Frontal cortex (tissue), 3 donors: ENCODE measurements at regions not wholly inside any gene's neighbourhood (a gene's known extent, or its start where the extent isn't known, plus 50 kb on each side); places are given as distances from the start of the nearest gene placed in this dataset.
"Not testable (repeated sequence)": the region's sequence is repeated elsewhere in the genome, so short reads cannot be mapped to it uniquely, and the experiment has no call there.

Experiments used
- DNase-seq, 2 donors: peaks; one replicate each; pipeline ENCODE4 v3.0.0; 2012; ENCODE audit warnings: low spot score in 2 of 2
- FAIRE-seq: peaks from 2 replicates; lab custom pipeline; 2012; peaks lifted over from hg19 to GRCh38; lab: Jason Lieb, UNC
- donor health status: control.
- donor health status: control.
- donor health status: control.

DNA sequence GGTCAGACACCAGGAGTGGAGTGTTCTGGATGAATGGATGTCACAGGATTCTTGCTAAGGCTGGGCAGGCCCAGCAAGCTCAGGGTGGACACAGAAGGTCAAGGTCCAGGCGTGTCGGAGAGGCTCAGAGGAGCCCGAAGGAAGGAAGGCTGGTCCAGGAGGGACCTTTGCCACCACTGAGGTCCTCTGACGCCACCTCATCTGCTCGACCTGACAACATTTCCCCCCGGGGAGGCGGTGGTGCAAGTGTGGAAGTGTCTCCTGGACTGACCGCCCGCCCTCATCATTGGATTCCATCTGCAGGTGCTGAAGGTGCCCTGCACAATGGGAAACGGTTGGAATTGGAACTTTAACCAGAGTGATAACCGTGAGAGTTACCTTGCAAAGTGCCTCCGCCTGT lies 124.6 kb downstream of the RTP5 start:
- no peak for FAIRE-seq
- no peak for DNase-seq

DNA sequence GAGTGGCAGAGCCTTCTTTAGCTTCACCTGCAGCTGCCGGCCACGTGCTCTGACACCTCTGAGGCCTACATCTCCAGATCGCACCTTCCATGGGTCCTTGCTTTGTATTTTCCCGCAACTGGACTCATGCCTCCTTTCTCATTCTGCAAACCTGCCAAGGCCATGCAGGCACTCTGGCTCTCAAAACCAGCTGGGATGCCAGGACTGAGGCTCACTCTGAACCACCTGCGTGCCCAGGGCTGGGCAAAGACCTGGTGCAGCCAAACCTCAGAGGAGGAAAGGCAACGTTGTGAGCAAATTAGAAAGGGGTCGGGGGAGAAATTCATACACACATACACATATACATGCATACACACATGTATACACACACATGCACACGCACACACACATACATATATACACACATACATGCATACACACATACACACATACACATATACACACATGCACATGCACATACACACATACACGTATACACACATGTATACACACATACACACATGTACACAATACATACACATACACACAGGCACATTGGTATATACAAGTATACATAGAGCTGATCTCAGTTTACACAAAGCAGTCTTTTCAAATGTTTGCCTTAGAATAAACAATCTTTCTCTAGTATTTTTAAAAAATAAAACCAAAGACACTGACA lies 125.2 kb downstream of the RTP5 start:
- DNase-seq, result no peak

DNA sequence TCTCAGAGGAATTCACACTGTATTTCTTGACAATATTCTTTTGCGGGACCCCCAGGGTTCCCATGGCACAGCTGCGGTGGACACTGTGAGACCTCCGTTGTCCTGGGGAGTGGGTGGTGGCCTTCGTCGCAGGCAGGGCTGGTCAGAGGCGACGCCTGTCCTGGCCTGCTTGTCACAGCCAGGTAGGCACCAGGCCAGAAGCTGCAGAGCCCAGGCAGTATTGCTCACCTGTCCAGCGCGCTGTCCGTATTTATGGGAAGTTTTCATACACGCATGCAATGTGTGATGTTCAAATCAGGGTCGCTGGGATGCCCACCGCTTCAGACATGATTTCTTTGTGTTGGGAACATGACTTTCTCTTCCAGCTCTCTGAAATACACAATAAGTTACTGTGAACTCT lies 126.6 kb downstream of the RTP5 start:
- DNase-seq, result no peak
- no peak for FAIRE-seq

More for the DNA sequence above, 125.2 kb downstream of the RTP5 start:
- FAIRE-seq, result no peak

DNA sequence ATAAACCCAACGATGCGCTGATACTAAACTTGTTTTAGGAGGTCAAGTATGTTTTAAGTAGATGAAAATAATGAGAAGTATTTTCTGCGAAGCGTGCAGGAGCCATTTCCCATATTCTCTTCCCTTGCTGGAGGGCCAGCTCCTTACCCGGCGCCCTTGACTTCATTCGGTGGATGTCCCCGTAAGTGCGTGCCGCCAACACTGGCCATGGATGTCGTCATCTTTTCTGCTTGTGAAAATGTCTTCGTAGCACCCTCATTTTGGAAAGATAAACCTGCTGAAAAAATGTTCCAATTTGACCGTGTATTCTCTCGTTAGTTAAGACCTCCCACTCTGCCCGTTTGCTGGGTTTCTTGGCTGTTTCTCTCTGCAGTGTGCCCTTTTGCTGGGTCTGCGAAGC lies 127.5 kb downstream of the RTP5 start:
- DNase-seq, result no peak
- FAIRE-seq, result no peak

DNA sequence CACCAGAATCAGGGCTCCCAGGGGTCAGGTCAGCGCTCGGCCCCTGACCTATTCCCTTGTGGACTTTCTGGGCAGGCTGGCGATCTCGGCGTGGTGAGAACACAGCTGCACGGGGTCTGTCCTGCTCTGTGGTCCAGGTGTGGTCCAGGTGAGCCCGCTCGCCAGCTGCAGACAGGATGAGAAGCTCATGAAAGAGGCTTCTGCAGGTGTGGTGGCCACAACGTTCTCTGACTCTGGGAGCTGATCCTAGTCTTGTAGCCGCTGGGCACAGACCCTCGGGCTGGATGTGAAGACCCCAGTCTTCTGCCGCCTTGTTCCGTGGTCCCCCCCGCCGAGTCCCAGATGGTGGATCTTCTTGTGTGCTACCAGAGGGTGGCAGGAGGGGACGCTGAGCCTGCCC lies 129.7 kb downstream of the RTP5 start:
- DNase-seq (no peak), FAIRE-seq (no peak)

DNA sequence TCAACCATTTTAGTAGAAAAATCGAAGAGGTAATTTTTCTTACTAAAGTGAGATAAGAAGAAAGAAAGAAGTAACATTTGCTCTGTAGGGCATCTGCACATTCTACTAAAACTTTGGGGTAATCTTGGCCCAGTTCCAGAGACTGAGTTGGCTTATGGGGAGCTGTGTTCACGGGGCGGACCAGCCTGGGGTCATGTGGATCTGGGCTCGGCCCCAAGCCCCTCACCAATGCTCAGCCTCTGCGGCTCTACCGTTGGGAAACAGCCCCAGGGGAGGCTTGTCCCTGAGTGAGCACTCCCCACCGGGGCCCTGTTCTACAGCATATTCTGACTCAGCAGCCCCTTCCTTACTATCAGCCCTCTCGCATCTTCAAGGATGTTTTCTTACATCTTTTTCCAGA lies 132.3 kb downstream of the RTP5 start:
- FAIRE-seq (no peak), DNase-seq (no peak)

DNA sequence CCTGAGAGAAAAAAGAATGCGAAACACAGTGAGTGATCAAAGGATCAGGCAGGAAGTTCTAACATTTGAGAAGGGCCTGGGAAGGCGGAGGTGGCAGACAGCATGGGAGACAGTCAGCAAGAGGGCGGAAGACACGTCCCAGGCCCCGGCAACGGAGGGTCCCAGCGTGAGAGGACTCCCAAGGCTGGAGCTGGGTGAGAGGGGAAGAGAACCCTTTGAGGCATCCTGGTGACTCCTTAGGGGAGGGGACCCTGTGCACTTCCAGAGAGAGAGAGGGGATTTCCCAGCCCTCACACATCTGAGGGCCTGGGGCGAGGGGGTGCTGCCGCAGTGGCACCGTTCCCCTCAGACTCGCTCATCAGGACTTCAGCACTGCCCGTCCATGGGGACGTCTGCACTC lies 133.4 kb downstream of the RTP5 start:
- DNase-seq, result no peak
- FAIRE-seq, result no peak

DNA sequence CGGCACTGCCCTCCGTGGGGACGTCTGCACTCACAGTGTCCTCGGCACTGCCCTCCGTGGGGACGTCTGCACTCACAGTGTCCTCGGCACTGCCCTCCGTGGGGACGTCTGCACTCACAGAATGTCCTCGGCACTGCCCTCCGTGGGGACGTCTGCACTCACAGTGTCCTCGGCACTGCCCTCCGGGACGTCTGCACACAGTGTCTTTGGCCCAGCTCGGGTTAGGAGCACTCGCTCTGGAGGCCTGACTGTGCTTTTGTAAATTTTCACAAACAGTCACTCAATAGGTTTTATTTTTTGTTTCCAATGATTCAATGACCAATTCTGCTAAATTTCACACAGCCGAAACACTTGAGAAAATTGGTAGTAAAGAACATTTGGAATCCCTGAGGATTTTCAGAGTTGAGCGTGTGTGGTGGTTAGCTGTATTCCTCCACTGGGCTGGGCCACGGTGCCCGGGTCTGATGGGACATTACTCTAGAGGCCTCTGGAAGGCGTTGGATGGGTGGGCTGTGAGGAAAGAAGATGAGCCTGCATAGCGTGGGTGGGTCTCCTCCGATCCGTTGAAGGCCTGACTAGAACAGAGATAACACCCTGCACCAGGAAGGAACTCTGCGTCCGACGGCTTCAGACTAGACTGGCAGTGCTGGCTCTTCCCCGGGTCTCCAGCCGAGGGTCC lies 134.8 kb downstream of the RTP5 start:
- FAIRE-seq, result no peak
- DNase-seq, result no peak

DNA sequence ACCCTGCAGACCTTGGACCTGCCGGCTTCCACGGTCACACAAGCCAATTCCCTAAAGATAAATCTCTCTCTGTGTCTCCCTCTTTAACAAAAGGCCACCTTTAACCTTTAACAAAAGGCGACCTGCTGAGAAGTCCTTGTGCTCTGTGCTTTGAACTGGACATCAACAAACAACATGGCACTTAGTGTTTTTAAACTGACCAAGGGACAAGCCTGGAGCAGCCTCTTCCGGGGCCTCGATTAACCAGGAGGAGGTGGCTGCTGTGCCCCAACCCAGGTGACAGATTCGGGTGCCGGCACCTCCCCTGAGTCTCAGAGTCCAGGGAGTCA lies 135.3 kb downstream of the RTP5 start:
- DNase-seq (no peak), FAIRE-seq (no peak)

DNA sequence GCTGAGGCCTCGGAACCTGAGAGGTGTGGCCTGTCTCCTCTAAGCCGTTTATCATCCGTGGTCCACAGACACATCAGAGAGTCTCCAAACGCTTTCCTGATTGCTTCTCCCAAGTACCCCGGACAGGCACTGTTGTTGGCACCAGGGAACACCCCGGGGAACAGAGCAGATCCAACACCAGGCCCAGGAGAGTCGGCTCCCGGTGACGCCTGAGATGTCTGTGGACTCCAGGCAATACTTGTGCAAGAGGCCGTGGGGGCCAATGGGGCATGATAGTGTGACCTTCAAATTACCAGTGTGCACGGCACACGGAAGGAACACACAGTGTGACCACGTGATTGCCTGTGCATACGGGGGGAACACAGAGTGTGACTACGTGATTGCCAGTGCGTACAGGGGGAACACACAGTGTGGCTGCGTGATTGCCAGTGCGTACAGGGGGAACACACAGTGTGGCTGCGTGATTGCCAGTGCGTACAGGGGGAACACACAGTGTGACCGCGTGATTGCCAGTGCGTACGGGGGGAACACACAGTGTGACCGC lies 136.6 kb downstream of the RTP5 start:
- not testable (repeated sequence) for DNase-seq, FAIRE-seq

DNA sequence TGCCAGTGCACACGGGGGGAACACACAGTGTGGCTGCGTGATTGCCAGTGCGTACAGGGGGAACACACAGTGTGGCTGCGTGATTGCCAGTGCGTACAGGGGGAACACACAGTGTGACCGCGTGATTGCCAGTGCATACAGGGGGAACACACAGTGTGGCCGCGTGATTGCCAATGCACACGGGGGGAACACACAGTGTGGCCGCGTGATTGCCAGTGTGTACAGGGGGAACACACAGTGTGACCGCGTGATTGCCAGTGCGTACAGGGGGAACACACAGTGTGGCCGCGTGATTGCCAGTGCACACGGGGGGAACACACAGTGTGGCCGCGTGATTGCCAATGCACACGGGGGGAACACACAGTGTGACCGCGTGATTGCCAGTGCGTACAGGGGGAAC lies 139.4 kb downstream of the RTP5 start:
- DNase-seq, result not testable (repeated sequence)

DNA sequence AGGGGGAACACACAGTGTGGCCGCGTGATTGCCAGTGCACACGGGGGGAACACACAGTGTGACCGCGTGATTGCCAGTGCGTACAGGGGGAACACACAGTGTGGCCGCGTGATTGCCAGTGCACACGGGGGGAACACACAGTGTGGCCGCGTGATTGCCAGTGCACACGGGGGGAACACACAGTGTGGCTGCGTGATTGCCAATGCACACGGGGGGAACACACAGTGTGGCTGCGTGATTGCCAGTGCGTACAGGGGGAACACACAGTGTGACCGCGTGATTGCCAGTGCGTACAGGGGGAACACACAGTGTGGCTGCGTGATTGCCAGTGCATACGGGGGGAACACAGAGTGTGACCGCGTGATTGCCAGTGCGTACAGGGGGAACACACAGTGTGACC lies 140.3 kb downstream of the RTP5 start:
- FAIRE-seq, DNase-seq: not testable (repeated sequence)

More for the DNA sequence above, 139.4 kb downstream of the RTP5 start:
- not testable (repeated sequence) for FAIRE-seq

DNA sequence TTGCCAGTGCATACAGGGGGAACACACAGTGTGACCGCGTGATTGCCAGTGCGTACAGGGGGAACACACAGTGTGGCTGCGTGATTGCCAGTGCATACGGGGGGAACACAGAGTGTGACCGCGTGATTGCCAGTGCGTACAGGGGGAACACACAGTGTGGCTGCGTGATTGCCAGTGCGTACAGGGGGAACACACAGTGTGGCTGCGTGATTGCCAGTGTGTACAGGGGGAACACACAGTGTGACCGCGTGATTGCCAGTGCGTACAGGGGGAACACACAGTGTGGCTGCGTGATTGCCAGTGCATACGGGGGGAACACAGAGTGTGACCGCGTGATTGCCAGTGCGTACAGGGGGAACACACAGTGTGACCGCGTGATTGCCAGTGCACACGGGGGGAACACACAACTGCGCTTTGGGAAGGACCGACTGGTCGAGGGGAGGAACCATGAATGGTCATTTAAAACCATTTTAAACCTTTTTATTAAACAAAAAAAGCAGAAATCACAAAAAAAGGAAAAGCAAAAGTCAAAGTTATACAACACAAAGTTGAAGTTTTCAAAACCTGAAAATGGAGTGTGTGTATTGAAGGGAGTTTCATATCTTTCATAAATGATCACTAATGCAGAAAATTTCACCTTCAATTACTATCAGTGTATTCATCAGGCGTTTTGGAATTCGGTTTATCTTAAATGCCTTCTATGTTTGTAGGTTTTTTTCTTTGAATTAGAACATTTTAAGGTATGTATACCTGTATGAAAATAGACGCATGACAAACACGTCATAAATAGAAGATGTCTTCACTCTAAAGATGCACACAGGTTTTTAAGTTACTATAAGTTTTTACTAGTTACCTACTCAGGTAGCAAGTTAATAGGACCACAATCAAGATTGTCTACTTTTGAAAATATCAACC lies 141.0 kb downstream of the RTP5 start:
- not testable (repeated sequence) for DNase-seq, FAIRE-seq

DNA sequence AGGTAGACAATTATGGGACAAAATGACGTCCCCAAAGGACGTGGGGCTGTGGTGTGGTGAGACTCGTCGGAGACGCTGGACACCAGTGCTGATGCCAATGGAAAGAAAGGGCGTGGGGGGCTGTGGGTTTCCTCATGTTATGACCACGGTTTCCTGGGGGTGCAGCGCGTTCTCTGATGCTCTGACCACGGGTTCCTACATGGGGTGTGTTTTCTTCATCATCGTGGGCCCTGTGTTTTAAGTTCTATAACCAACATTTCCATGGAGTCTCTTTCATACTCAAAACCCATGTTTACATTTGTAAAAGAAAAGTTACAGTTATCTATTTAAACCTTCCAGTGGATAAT lies 141.6 kb downstream of the RTP5 start:
- no peak for DNase-seq
- FAIRE-seq, result no peak

DNA sequence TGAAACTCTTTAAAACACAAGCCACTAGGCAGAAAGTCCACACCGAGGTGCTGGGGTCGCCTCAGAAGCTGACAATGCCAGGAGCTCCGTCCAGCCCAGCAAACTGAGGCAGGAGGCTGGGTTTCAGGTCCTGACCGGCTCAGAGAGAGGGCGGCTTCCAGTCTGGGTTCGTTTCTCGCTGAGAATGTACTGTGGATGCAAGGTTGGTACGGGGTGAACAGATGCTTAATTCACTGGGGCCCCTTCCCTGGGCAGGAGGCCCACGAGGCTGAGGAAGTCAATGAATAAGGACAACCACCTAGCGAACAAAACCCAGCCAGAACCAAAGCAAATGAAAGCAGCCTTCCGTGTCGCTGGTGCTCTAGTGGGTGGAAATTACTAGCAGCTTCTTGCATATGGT lies 142.0 kb downstream of the RTP5 start:
- no peak for FAIRE-seq
- no peak for DNase-seq

DNA sequence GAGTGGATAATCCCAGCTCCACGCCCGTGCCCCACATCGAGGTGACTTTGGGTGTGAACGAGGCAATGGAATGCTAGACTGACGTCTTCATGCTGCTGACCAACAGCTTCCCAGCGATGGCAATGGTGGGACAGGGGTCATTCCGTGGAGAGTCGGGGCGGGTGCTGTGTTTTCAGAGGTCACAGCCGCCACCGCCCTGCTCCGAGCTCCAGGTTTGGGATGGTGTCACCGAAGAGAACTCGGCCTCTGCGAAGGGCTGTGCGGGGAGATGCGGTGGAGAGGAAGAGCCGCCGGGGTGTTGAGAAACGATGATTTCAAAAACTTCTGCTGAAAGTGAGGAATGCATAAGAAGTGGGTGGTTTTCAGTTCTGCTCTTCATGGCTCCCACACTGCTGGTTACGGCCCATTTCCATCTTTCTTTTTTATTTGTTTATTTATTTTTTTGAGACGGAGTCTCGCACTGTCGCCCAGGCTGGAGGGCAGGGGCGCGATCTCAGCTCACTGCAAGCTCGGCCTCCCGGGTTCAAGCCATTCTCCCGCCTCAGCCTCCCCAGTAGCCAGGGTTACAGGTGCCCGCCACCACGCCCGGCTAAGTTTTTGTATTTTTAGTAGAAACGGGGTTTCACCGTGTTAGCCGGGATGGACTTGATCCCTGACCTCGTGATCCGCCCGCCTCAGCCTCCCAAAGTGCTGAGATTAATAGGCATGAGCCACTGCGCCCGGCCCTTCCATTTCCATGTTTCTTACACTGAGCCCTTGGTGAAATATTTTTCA lies 142.6 kb downstream of the RTP5 start:
- no peak for FAIRE-seq
- no peak for DNase-seq

DNA sequence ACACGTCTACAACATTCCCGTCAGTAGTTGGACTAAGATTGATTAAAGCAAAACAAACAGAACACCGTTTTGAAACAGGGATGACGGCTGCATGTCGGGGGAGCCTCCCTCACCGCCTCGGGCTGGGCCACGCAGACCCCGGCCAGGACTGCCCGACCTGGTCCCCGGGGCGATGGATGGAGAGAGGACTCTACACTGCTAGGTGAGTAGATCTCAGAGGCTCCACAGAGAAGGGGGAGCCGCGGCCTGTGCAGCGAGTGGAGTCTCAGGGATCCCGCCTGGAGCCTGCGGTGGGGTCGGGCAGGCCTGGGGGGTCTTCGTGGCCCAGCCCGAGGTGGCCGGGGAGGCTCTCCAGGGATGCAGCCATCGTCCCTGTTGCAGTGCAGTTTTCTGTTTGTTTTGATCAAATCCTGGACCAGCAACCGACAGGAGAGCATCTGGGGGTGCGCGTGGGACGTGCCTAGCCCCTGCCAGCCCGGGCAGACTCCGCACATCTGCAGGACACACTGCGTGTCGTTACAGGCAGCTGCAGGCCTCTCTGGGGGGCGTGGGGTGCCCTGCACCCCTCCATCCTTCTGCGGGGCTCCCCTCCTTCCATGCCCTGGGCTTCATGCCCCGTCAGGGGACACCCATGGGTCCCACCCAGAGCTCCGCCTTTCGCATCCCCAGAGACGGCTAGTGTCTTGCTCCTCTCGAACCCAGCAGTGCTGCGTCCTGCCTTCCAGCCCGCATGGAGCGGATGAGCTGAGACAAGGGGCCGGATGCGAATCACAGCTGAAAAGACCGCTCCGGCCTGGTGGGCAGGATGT lies 143.6 kb downstream of the RTP5 start:
- no peak for FAIRE-seq
- no peak for DNase-seq

DNA sequence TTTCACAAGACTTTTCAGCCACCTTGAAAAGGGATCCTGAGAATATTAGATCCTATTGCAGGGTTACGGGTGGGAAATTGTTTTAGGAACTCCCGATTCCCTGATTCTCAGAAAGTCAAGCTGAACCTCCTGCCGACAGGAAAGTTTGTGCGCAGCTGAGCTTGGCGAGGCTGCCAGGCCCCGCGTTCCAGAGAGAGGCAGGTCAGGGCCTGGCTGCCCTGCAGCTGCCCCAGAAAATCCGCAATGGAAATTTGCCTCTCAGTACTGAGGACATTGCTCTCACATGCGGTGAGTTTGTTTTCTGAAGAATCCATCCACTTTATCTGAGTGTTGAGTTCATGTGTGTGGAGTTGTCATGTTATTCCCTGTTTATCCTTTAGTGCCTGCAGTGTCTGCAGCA lies 144.2 kb downstream of the RTP5 start:
- no peak for DNase-seq
- no peak for FAIRE-seq
